Suprapubic skin (tissue), 4 donors: ENCODE measurements at regions not wholly inside any gene's neighbourhood (a gene's known extent, or its start where the extent isn't known, plus 50 kb on each side); places are given as distances from the start of the nearest gene placed in this dataset.

Source experiments
- EP300 ChIP-seq: sonication (generic); formaldehyde crosslinking; IDR thresholded peaks from one replicate; pipeline ENCODE4 v1.6.1; 2017; ENCODE audit warnings: antibody characterized with exemption
- POLR2AphosphoS5 ChIP-seq, 3 donors: sonication (generic); formaldehyde crosslinking; IDR thresholded peaks; one replicate each; pipeline ENCODE4 v1.6.1; 2017; ENCODE audit warnings: antibody characterized with exemption in 3 of 3

- TF ChIP-seq EP300 (no peak), POLR2AphosphoS5 (IDR thresholded peaks at IDR 0.05) (no peak)
Measured at GRCh38 chrX:7654316-7654715, 188.7 kb upstream of the VCX start.
